CD14-positive monocyte (primary cell): ENCODE measurements at regions not wholly inside any gene's neighbourhood (a gene's known extent, or its start where the extent isn't known, plus 50 kb on each side); places are given as distances from the start of the nearest gene placed in this dataset.

Experiments used
- DNase-seq, 3 donors: peaks; one replicate each; pipeline ENCODE4 v3.0.0-alpha.2; 2011 to 2022
- H2AFZ ChIP-seq: 2 replicates; pipeline ENCODE4 v1.6.0; 2012; ENCODE audit warnings: mild to moderate bottlenecking, low read depth, low read length, inconsistent platforms; ENCODE audit not compliant: insufficient read depth, poor library complexity, severe bottlenecking
- H3K27ac ChIP-seq, 2 donors: 1 replicate in 1 of 2; 2 replicates in 1 of 2; pipeline ENCODE4 v1.5.1; 2012 to 2013; ENCODE audit warnings: low read length in 2 of 2, control low read depth in 1 of 2, inconsistent platforms in 1 of 2, low read depth in 1 of 2, mild to moderate bottlenecking in 1 of 2
- H3K27me3 ChIP-seq, 2 donors: one replicate each; pipeline versions ENCODE4 v1.6.0 to v1.6.1; 2011 to 2013; ENCODE audit warnings: low read length in 2 of 2; ENCODE audit not compliant: control insufficient read depth in 2 of 2, insufficient read depth in 2 of 2
- H3K36me3 ChIP-seq, 2 donors: replicated peaks in 1 of 2; 1 replicate in 1 of 2; 2 replicates in 1 of 2; pipeline versions ENCODE4 v1.5.1 to v1.6.1; 2012 to 2013; ENCODE audit warnings: low read length in 2 of 2, control low read depth in 1 of 2, inconsistent platforms in 1 of 2, mild to moderate bottlenecking in 1 of 2; ENCODE audit not compliant: insufficient read depth in 2 of 2, control insufficient read depth in 1 of 2
- H3K4me1 ChIP-seq, 2 donors: 1 replicate in 1 of 2; 2 replicates in 1 of 2; pipeline versions ENCODE4 v1.5.1 to v1.6.1; 2012 to 2013; ENCODE audit warnings: low read length in 2 of 2, control low read depth in 1 of 2, inconsistent platforms in 1 of 2, mild to moderate bottlenecking in 1 of 2, moderate library complexity in 1 of 2; ENCODE audit not compliant: insufficient read depth in 2 of 2, control insufficient read depth in 1 of 2
- H3K4me2 ChIP-seq: replicated peaks from 2 replicates; pipeline ENCODE3; 2012; ENCODE audit warnings: low read length, moderate library complexity, mild to moderate bottlenecking; ENCODE audit not compliant: poor library complexity, severe bottlenecking; ENCODE audit errors: extremely low read depth
- H3K4me3 ChIP-seq, 3 experiments: fragments of 200-600 bp in 1 of 3; sonication (generic) in 1 of 3; replicated peaks in 1 of 3; 1 replicate in 2 of 3; 2 replicates in 1 of 3; pipeline ENCODE4 v1.5.1; 2011 to 2013; ENCODE audit warnings: low read length in 3 of 3, mild to moderate bottlenecking in 3 of 3, control low read depth in 2 of 3, low read depth in 2 of 3, inconsistent platforms in 1 of 3, moderate library complexity in 1 of 3
- H3K79me2 ChIP-seq: 2 replicates; pipeline ENCODE4 v1.6.0; 2012; ENCODE audit warnings: mild to moderate bottlenecking, control low read depth, inconsistent platforms, low read length, moderate library complexity; ENCODE audit not compliant: insufficient read depth
- H3K9ac ChIP-seq: 2 replicates; pipeline ENCODE4 v1.6.0; 2017; ENCODE audit warnings: low read length, mild to moderate bottlenecking; ENCODE audit not compliant: insufficient read depth, poor library complexity, severe bottlenecking
- H3K9me3 ChIP-seq, 2 donors: replicated peaks in 1 of 2; 1 replicate in 1 of 2; 2 replicates in 1 of 2; pipeline versions ENCODE4 v1.5.1 to v1.6.1; 2012 to 2013; ENCODE audit warnings: low read length in 2 of 2, control low read depth in 1 of 2; ENCODE audit not compliant: control insufficient read depth in 1 of 2, insufficient read depth in 1 of 2
- H4K20me1 ChIP-seq: 2 replicates; pipeline ENCODE4 v1.6.0; 2012; ENCODE audit warnings: mild to moderate bottlenecking, low read length, control low read depth, moderate library complexity; ENCODE audit not compliant: insufficient read depth
- H3K27ac Mint-ChIP-seq, 7 donors: one replicate each; pipeline ENCODE4 v1.8.0; 2020; ENCODE audit warnings: mild to moderate bottlenecking in 7 of 7, mixed read lengths in 7 of 7, moderate library complexity in 6 of 7, inconsistent platforms in 2 of 7
- H3K27me3 Mint-ChIP-seq, 3 donors: one replicate each; pipeline ENCODE4 v1.8.0; 2021 to 2022; ENCODE audit warnings: low read depth in 3 of 3, mild to moderate bottlenecking in 3 of 3, mixed read lengths in 3 of 3, moderate library complexity in 3 of 3, inconsistent platforms in 1 of 3
- H3K36me3 Mint-ChIP-seq, 2 donors: one replicate each; pipeline ENCODE4 v1.8.0; 2020; ENCODE audit warnings: mixed read lengths in 2 of 2, inconsistent platforms in 1 of 2, mild to moderate bottlenecking in 1 of 2
- H3K4me1 Mint-ChIP-seq: one replicate; pipeline ENCODE4 v1.8.0; 2020; ENCODE audit warnings: mild to moderate bottlenecking, mixed read lengths
- H3K4me3 Mint-ChIP-seq, 2 donors: one replicate each; pipeline ENCODE4 v1.8.0; 2020; ENCODE audit warnings: mild to moderate bottlenecking in 2 of 2, mixed read lengths in 2 of 2, moderate library complexity in 1 of 2
- H3K9me3 Mint-ChIP-seq, 7 donors: one replicate each; pipeline ENCODE4 v1.8.0; 2020 to 2022; ENCODE audit warnings: mixed read lengths in 7 of 7, mild to moderate bottlenecking in 6 of 7, moderate library complexity in 6 of 7, inconsistent platforms in 2 of 7
- WGBS: methylation state at CpG from one replicate; pipeline ENCODE4 v1.1.5; 2013; ENCODE audit warnings: missing lambda C conversion rate; ENCODE audit not compliant: insufficient coverage; 5-methylcytosine and 5-hydroxymethylcytosine counted together
- intact Hi-C, 2 donors: fragments of 100-400 bp; cut with micrococcal nuclease; formaldehyde crosslinking; loops; one replicate each; pipeline versions ENCODE4 v1.15.0 to v1.15.1; 2023
- TF ChIP-seq, protein P1 (sequence below): fragments of 200-600 bp; IDR thresholded peaks from one replicate; pipeline ENCODE4 v1.8.0; 2022; ENCODE audit warnings: antibody characterized with exemption, mild to moderate bottlenecking

DNA sequence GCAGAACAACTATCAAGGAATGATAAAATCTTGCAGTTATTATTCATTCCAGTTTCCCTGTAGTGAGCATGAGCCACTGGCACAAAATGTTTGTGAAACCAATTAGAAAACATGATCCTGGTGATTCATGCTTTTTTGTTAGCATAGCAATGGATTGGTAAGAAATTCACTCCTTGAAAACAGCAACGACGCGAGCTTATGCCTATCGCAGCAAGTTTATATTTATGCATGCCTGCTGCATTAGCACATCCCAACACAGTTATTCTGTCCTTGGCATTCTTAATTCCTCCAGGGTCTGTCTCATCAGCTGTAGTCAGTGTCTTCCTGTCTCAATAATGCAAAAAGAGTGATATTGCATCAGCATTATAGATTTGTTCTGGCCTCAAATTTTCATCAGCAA is 975.9 kb downstream of the STIM2 start:
- Histone ChIP-seq H3K4me2 (no peak overlapping the region), H4K20me1 (no peaks in the 10 kb centered on the region), H3K36me3 (no peaks in the 10 kb centered on the region), H3K4me3 (no peak overlapping the region), H3K79me2 (no peaks in the 10 kb centered on the region), H3K9me3 (no peaks in the 10 kb centered on the region), H3K4me1 (no peaks in the 10 kb centered on the region), H3K9ac (no peak overlapping the region), H3K27ac (no peak overlapping the region), H2AFZ (no peak overlapping the region), H3K27me3 (no peaks in the 10 kb centered on the region)
- no CpG with 5 or more reads among the region's 4 CpGs for WGBS
- intact Hi-C loops = no loop called here
- Mint-ChIP-seq H3K27me3 (no peaks in the 10 kb centered on the region), H3K9me3 (peaks cover 0 to 4% (median 2%) of the 10 kb centered on the region in 7 donors), H3K4me1 (no peaks in the 10 kb centered on the region), H3K4me3 (no peak overlapping the region), H3K36me3 (no peaks in the 10 kb centered on the region), H3K27ac (no peak overlapping the region)
- TF ChIP-seq, protein P1, sequence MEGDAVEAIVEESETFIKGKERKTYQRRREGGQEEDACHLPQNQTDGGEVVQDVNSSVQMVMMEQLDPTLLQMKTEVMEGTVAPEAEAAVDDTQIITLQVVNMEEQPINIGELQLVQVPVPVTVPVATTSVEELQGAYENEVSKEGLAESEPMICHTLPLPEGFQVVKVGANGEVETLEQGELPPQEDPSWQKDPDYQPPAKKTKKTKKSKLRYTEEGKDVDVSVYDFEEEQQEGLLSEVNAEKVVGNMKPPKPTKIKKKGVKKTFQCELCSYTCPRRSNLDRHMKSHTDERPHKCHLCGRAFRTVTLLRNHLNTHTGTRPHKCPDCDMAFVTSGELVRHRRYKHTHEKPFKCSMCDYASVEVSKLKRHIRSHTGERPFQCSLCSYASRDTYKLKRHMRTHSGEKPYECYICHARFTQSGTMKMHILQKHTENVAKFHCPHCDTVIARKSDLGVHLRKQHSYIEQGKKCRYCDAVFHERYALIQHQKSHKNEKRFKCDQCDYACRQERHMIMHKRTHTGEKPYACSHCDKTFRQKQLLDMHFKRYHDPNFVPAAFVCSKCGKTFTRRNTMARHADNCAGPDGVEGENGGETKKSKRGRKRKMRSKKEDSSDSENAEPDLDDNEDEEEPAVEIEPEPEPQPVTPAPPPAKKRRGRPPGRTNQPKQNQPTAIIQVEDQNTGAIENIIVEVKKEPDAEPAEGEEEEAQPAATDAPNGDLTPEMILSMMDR = no peak
- no peak for DNase-seq

DNA sequence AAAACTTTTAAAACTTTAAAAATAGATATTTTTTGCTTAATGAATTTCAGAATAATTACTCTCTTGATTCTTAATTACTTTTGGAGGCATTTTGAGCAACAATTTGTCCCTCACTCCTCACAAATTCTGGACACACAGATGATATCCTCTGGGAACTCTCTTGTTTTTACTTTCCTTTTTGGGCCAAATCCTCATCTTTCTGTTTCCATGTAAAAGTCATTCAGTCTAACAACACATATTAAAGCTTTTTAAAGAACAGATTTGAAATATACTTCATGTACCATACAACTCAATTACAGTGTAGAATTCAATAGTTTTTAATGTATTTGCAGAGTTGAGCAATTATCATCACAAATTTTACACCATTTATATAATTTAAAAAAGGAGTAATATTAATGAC is 983.1 kb downstream of the STIM2 start:
- H3K4me3 ChIP-seq = no peak overlapping the region

More for the DNA sequence above, 983.1 kb downstream of the STIM2 start:
- Histone ChIP-seq H3K4me1 (no peaks in the 10 kb centered on the region), H4K20me1 (no peaks in the 10 kb centered on the region), H3K79me2 (no peaks in the 10 kb centered on the region), H3K9me3 (no peaks in the 10 kb centered on the region), H3K27ac (no peak overlapping the region), H3K27me3 (no peaks in the 10 kb centered on the region), H3K36me3 (no peaks in the 10 kb centered on the region), H3K9ac (no peak overlapping the region), H2AFZ (no peak overlapping the region), H3K4me2 (no peak overlapping the region)
- TF ChIP-seq, protein P1 = no peak
- no peaks in the 10 kb centered on the region for H3K27me3 Mint-ChIP-seq
- no peak overlapping the region for H3K4me3 Mint-ChIP-seq
- intact Hi-C loops = no loop called here
- H3K27ac Mint-ChIP-seq = no peak overlapping the region
- no peaks in the 10 kb centered on the region for H3K9me3 Mint-ChIP-seq
- DNase-seq = no peak
- no peaks in the 10 kb centered on the region for H3K36me3 Mint-ChIP-seq
- H3K4me1 Mint-ChIP-seq = no peaks in the 10 kb centered on the region
